ENCODE measurements at regions not wholly inside any gene's neighbourhood (a gene's known extent, or its start where the extent isn't known, plus 50 kb on each side); places are given as distances from the start of the nearest gene placed in this dataset.

GRCh38 chr16:65796481-65796880 is 570.0 kb upstream of the CDH5 start:
- no peak for TF ChIP-seq POLR2A (IDR thresholded peaks at IDR 0.05)
- no peak for TF ChIP-seq CTCF (IDR thresholded peaks at IDR 0.05)
- no peak for TF ChIP-seq EP300 (IDR thresholded peaks at IDR 0.05)
- no peak for TF ChIP-seq POLR2AphosphoS5 (IDR thresholded peaks at IDR 0.05)
- Histone ChIP-seq H3K27me3 (no peaks in the 10 kb centered on the region), H3K36me3 (no peaks in the 10 kb centered on the region), H3K4me3 (no peak overlapping the region), H3K4me1 (no peaks in the 10 kb centered on the region), H3K9me3 (no peaks in the 10 kb centered on the region), H3K27ac (no peak overlapping the region)
- 50% methylated on average over 3 of the region's 3 CpGs for WGBS
- DNase-seq (ENCODE audit: low spot score in 2 of 2) = no peak

- 46% methylated on average over 1 of the region's 1 CpG for WGBS
- TF ChIP-seq CTCF (IDR thresholded peaks at IDR 0.05) (no peak), EP300 (IDR thresholded peaks at IDR 0.05) (no peak), POLR2AphosphoS5 (IDR thresholded peaks at IDR 0.05) (no peak), POLR2A (IDR thresholded peaks at IDR 0.05) (no peak)
- Histone ChIP-seq H3K9me3 (no peaks in the 10 kb centered on the region), H3K4me1 (no peaks in the 10 kb centered on the region), H3K36me3 (no peaks in the 10 kb centered on the region), H3K27me3 (no peaks in the 10 kb centered on the region), H3K4me3 (no peak overlapping the region), H3K27ac (no peak overlapping the region)
- no peak for DNase-seq (ENCODE audit: low spot score in 2 of 2)
Measured at GRCh38 chr16:65794973-65795372, 571.5 kb upstream of the CDH5 start.

GRCh38 chr16:65793781-65794180 is 572.7 kb upstream of the CDH5 start:
- TF ChIP-seq CTCF (IDR thresholded peaks at IDR 0.05) = no peak
- Histone ChIP-seq H3K36me3 (no peaks in the 10 kb centered on the region), H3K27me3 (no peaks in the 10 kb centered on the region), H3K4me3 (no peak overlapping the region), H3K9me3 (no peaks in the 10 kb centered on the region), H3K27ac (no peak overlapping the region), H3K4me1 (no peaks in the 10 kb centered on the region)
- WGBS = 86% methylated on average over 3 of the region's 3 CpGs
- no peak for DNase-seq (ENCODE audit: low spot score in 2 of 2)

- no peaks in the 10 kb centered on the region for H3K27me3 ChIP-seq
- TF ChIP-seq POLR2A (IDR thresholded peaks at IDR 0.05) (no peak), POLR2AphosphoS5 (IDR thresholded peaks at IDR 0.05) (no peak), EP300 (IDR thresholded peaks at IDR 0.05) (no peak), CTCF (IDR thresholded peaks at IDR 0.05) (no peak)
- H3K27ac ChIP-seq = no peak overlapping the region
- no peak for DNase-seq (ENCODE audit: low spot score in 2 of 2)
- no peak overlapping the region for H3K4me3 ChIP-seq
- H3K4me1 ChIP-seq = peaks cover 4% of the 10 kb centered on the region
- 93% methylated on average over 2 of the region's 2 CpGs for WGBS
- no peaks in the 10 kb centered on the region for H3K9me3 ChIP-seq
- H3K36me3 ChIP-seq = no peaks in the 10 kb centered on the region
Measured at GRCh38 chr16:65790768-65791167, 575.7 kb upstream of the CDH5 start.

- H3K36me3 ChIP-seq = no peaks in the 10 kb centered on the region
- peaks cover 4% of the 10 kb centered on the region for H3K4me1 ChIP-seq
- no peak overlapping the region for H3K4me3 ChIP-seq
- 83% methylated on average over 2 of the region's 2 CpGs for WGBS
- no peak for TF ChIP-seq POLR2AphosphoS5 (IDR thresholded peaks at IDR 0.05)
- no peak for TF ChIP-seq POLR2A (IDR thresholded peaks at IDR 0.05)
- no peak for TF ChIP-seq EP300 (IDR thresholded peaks at IDR 0.05)
- TF ChIP-seq CTCF (IDR thresholded peaks at IDR 0.05) = no peak
- H3K9me3 ChIP-seq = no peaks in the 10 kb centered on the region
- H3K27ac ChIP-seq = no peak overlapping the region
- no peaks in the 10 kb centered on the region for H3K27me3 ChIP-seq
- no peak for DNase-seq (ENCODE audit: low spot score in 2 of 2)
Measured at GRCh38 chr16:65789161-65789945, 577.1 kb upstream of the CDH5 start.

Data from suprapubic skin (tissue), 4 donors.